ENCODE measurements at regions not wholly inside any gene's neighbourhood (a gene's known extent, or its start where the extent isn't known, plus 50 kb on each side); places are given as distances from the start of the nearest gene placed in this dataset.

DNA sequence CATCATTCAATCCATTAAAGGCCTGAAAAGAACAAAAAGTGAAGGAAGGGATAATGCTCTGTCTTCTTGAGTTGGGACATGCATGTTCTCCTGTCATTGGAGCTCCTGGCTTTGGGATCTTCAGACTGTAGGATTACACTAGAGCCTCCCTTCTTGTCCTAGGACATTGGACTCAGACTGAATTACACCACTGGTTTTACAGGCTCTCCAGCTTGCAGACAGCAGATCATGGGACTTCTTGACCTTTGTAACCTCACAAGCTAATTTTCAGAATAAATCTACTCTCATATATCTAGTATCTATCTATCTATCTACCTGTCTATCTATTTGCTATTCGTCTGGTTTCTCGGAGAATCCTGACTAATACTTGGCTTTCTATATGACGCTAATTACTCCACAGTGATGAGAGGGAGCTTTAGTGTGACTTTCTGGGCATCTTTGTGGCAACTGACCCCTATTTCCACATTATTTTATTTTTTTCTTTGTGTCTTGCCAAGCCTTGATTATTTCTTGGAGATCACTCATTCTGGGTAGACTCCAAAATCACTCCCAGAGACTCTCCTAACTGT, 151.9 kb upstream of the ZNF184 start:
- TF ChIP-seq FOXP2 (optimal IDR thresholded peaks at IDR 0.05; ENCODE audit: borderline replicate concordance, extremely low read depth, extremely low read length, insufficient read depth) (no peak), SIN3A (IDR thresholded peaks at IDR 0.05; ENCODE audit: borderline replicate concordance, insufficient read depth, low read length) (no peak), TAF1 (IDR thresholded peaks at IDR 0.05; ENCODE audit: borderline replicate concordance, insufficient read depth, low read length) (no peak), POLR2AphosphoS5 (IDR thresholded peaks at IDR 0.05; ENCODE audit: low read depth, low read length) (no peak)
- TF ChIP-seq, protein P1, sequence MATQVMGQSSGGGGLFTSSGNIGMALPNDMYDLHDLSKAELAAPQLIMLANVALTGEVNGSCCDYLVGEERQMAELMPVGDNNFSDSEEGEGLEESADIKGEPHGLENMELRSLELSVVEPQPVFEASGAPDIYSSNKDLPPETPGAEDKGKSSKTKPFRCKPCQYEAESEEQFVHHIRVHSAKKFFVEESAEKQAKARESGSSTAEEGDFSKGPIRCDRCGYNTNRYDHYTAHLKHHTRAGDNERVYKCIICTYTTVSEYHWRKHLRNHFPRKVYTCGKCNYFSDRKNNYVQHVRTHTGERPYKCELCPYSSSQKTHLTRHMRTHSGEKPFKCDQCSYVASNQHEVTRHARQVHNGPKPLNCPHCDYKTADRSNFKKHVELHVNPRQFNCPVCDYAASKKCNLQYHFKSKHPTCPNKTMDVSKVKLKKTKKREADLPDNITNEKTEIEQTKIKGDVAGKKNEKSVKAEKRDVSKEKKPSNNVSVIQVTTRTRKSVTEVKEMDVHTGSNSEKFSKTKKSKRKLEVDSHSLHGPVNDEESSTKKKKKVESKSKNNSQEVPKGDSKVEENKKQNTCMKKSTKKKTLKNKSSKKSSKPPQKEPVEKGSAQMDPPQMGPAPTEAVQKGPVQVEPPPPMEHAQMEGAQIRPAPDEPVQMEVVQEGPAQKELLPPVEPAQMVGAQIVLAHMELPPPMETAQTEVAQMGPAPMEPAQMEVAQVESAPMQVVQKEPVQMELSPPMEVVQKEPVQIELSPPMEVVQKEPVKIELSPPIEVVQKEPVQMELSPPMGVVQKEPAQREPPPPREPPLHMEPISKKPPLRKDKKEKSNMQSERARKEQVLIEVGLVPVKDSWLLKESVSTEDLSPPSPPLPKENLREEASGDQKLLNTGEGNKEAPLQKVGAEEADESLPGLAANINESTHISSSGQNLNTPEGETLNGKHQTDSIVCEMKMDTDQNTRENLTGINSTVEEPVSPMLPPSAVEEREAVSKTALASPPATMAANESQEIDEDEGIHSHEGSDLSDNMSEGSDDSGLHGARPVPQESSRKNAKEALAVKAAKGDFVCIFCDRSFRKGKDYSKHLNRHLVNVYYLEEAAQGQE (IDR thresholded peaks at IDR 0.05; ENCODE audit: insufficient read depth in 1 of 2, low read depth in 2 of 2, low read length in 2 of 2), result no peak

- TF ChIP-seq, protein P1 (IDR thresholded peaks at IDR 0.05; ENCODE audit: insufficient read depth in 1 of 2, low read depth in 2 of 2, low read length in 2 of 2), result no peak
- TF ChIP-seq POLR2AphosphoS5 (IDR thresholded peaks at IDR 0.05; ENCODE audit: low read depth, low read length) (no peak), SIN3A (IDR thresholded peaks at IDR 0.05; ENCODE audit: borderline replicate concordance, insufficient read depth, low read length) (no peak), TAF1 (IDR thresholded peaks at IDR 0.05; ENCODE audit: borderline replicate concordance, insufficient read depth, low read length) (no peak), FOXP2 (optimal IDR thresholded peaks at IDR 0.05; ENCODE audit: borderline replicate concordance, extremely low read depth, extremely low read length, insufficient read depth) (no peak)
These were observed 150.2 kb upstream of the ZNF184 start for GRCh38 chr6:27623103-27623502.

DNA sequence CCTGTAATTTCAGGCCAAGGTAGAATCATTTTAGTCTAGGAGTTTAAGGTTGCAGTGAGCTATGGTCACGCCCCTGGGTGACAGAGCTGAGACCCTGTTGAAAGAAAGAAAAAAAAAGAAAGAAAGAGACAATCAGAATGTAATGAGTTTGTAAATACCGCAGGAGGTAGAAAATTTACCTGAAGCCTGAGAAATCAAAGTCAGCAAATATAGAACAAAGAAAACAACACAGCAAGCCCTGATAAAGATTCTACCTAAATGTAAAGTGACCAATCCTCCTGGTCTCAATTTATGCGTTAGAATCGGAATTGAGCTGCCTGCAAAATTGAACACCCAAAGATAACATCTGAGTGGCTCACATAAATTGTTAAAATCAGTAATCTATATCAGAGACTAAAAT, 146.5 kb upstream of the ZNF184 start:
- TF ChIP-seq FOXP2 (optimal IDR thresholded peaks at IDR 0.05; ENCODE audit: borderline replicate concordance, extremely low read depth, extremely low read length, insufficient read depth) (no peak), SIN3A (IDR thresholded peaks at IDR 0.05; ENCODE audit: borderline replicate concordance, insufficient read depth, low read length) (no peak), POLR2AphosphoS5 (IDR thresholded peaks at IDR 0.05; ENCODE audit: low read depth, low read length) (no peak), TAF1 (IDR thresholded peaks at IDR 0.05; ENCODE audit: borderline replicate concordance, insufficient read depth, low read length) (no peak)
- TF ChIP-seq, protein P1 (IDR thresholded peaks at IDR 0.05; ENCODE audit: insufficient read depth in 1 of 2, low read depth in 2 of 2, low read length in 2 of 2), result no peak

DNA sequence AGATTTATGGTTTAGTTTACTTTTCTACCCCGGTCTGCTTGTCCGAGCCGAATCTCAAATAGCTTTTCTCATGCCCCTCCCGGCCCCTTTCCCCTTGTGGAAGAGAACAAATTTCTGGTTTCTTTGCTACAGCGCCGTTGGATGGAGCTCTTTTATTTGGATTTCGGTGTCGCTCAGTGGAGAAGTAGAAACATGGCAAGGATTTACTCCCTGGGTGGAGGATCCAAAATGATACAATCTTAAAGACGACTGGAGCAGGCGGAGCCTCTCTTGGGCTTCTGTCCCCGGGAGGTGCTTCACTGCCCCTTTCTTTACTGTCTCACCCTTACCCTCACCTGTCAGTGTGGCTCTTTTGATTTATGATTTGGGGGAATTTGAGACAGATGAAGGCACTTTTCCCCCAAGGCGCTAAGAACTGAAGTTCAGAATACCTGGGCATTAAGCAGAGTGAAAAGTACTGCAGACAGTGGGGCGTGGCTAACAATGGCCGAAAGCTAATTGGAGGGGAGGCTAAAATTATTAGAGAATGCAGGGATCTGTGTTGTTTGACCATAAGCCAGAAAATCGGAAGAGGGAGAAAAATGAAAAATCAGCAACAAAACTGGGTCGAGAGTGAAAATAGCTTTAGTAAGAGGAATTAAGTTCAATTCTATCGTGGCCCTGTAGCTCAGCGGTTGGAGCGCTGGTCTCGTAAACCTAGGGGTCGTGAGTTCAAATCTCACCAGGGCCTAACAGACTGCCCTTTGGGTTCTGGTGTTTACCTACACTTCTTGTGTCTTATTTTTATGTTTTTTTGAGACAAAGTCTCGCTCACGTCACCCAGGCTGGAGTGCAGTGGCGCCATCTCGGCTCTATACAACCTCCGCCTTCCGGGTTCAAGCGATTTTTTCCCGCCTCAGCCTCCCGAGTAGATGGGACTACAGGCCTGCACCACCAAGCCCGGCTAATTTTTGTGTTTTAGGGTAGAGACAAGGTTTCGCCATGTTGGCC, 145.1 kb upstream of the ZNF184 start:
- TF ChIP-seq FOXP2 (optimal IDR thresholded peaks at IDR 0.05; ENCODE audit: borderline replicate concordance, extremely low read depth, extremely low read length, insufficient read depth), result no peak
- no peak for TF ChIP-seq POLR2AphosphoS5 (IDR thresholded peaks at IDR 0.05; ENCODE audit: low read depth, low read length)
- TF ChIP-seq, protein P1 (IDR thresholded peaks at IDR 0.05; ENCODE audit: insufficient read depth in 1 of 2, low read depth in 2 of 2, low read length in 2 of 2), result no peak
